Neural cell (in vitro differentiated cells): ENCODE measurements at regions not wholly inside any gene's neighbourhood (a gene's known extent, or its start where the extent isn't known, plus 50 kb on each side); places are given as distances from the start of the nearest gene placed in this dataset.

Experiments used
- H2AFZ ChIP-seq: fragments of 200-600, 300-800 bp; sonication (generic), shearing (Covaris generic); 2 replicates; pipeline ENCODE4 v1.6.0; 2014; ENCODE audit warnings: low read depth, mild to moderate bottlenecking, antibody characterized with exemption, low read length, moderate library complexity
- H3F3A ChIP-seq: fragments of 200-600 bp; shearing (Covaris generic); 2 replicates; pipeline ENCODE4 v1.6.1; 2016; ENCODE audit warnings: mild to moderate bottlenecking, moderate library complexity, mixed read lengths, antibody characterized with exemption, low read length; ENCODE audit not compliant: insufficient read depth, poor library complexity, severe bottlenecking
- H3K27ac ChIP-seq: fragments of 200-600, 300-800 bp; sonication (generic), shearing (Covaris generic); 2 replicates; pipeline ENCODE4 v1.5.1; 2014; ENCODE audit warnings: mild to moderate bottlenecking, low read length, moderate library complexity
- H3K27me3 ChIP-seq: fragments of 300-800, 200-600 bp; sonication (generic), shearing (Covaris generic); 2 replicates; pipeline ENCODE4 v1.6.0; 2014; ENCODE audit warnings: mild to moderate bottlenecking, low read depth, low read length, moderate library complexity; ENCODE audit not compliant: insufficient read depth
- H3K36me3 ChIP-seq: fragments of 300-800, 200-600 bp; sonication (generic), shearing (Covaris generic); 2 replicates; pipeline ENCODE4 v1.5.1; 2014; ENCODE audit warnings: mild to moderate bottlenecking, antibody characterized with exemption, low read length, moderate library complexity; ENCODE audit not compliant: insufficient read depth
- H3K4me2 ChIP-seq: fragments of 300-800, 200-600 bp; sonication (generic), shearing (Covaris generic); 2 replicates; pipeline ENCODE4 v1.6.0; 2014; ENCODE audit warnings: mild to moderate bottlenecking, low read length
- H3K4me3 ChIP-seq: fragments of 300-800, 200-600 bp; sonication (generic), shearing (Covaris generic); 2 replicates; pipeline ENCODE4 v1.5.1; 2014; ENCODE audit warnings: mild to moderate bottlenecking, low read length, moderate library complexity
- H3K79me2 ChIP-seq: fragments of 200-600 bp; shearing (Covaris generic); replicated peaks from 2 replicates; pipeline ENCODE4 v1.6.0; 2014; ENCODE audit warnings: mild to moderate bottlenecking, low read length, moderate library complexity; ENCODE audit not compliant: insufficient read depth
- H3K9ac ChIP-seq: fragments of 300-800, 200-600 bp; sonication (generic), shearing (Covaris generic); 2 replicates; pipeline ENCODE4 v1.6.1; 2016; ENCODE audit warnings: mild to moderate bottlenecking, low read length, mixed read lengths
- H3K9me2 ChIP-seq: fragments of 200-600 bp; shearing (Covaris generic); 2 replicates; pipeline ENCODE4 v1.6.1; 2016; ENCODE audit warnings: mild to moderate bottlenecking, low read length, mixed read lengths; ENCODE audit not compliant: insufficient read depth
- H3K9me3 ChIP-seq: fragments of 200-600, 300-800 bp; sonication (generic), shearing (Covaris generic); 2 replicates; pipeline ENCODE4 v1.6.1; 2016; ENCODE audit warnings: mild to moderate bottlenecking, mixed run types, low read length, moderate library complexity, mixed read lengths
- H4K20me1 ChIP-seq: fragments of 200-600 bp; shearing (Covaris generic); 2 replicates; pipeline ENCODE4 v1.6.1; 2016; ENCODE audit warnings: mild to moderate bottlenecking, mixed run types; ENCODE audit not compliant: insufficient read depth
- CTCF ChIP-seq: fragments of 450-650 bp; IDR thresholded peaks from 2 replicates; pipeline ENCODE4 v1.5.1; 2014; ENCODE audit warnings: antibody characterized with exemption, mild to moderate bottlenecking, moderate library complexity; ENCODE audit not compliant: poor library complexity, severe bottlenecking
- EP300 ChIP-seq: fragments of 450-650 bp; conservative IDR thresholded peaks from 2 replicates; pipeline ENCODE4 v1.6.1; 2014; ENCODE audit warnings: antibody characterized with exemption, mild to moderate bottlenecking, moderate library complexity; ENCODE audit not compliant: poor library complexity, severe bottlenecking
- EZH2 ChIP-seq: fragments of 200-600, 300-800 bp; shearing (Covaris generic), sonication (generic); IDR thresholded peaks from 2 replicates; pipeline ENCODE4 v1.6.1; 2014; ENCODE audit warnings: antibody characterized with exemption, low read length, borderline replicate concordance, mild to moderate bottlenecking; ENCODE audit not compliant: insufficient read depth, poor library complexity, severe bottlenecking
- MXI1 ChIP-seq: fragments of 450-650 bp; conservative IDR thresholded peaks from 2 replicates; pipeline ENCODE4 v1.6.1; 2014; ENCODE audit warnings: antibody characterized with exemption, mild to moderate bottlenecking; ENCODE audit not compliant: poor library complexity, severe bottlenecking
- POLR2AphosphoS5 ChIP-seq: IDR thresholded peaks from 2 replicates; pipeline ENCODE4 v1.6.1; 2012
- RAD21 ChIP-seq: fragments of 450-650 bp; conservative IDR thresholded peaks from 2 replicates; pipeline ENCODE4 v1.6.1; 2014; ENCODE audit warnings: antibody characterized with exemption, mild to moderate bottlenecking, moderate library complexity
- REST ChIP-seq: IDR thresholded peaks from 2 replicates; pipeline ENCODE4 v1.6.1; 2012; ENCODE audit warnings: borderline replicate concordance
- SMC3 ChIP-seq: fragments of 450-650 bp; conservative IDR thresholded peaks from 2 replicates; pipeline ENCODE4 v1.6.1; 2014; ENCODE audit warnings: antibody characterized with exemption, mild to moderate bottlenecking, moderate library complexity; ENCODE audit not compliant: poor library complexity
- TAF1 ChIP-seq: IDR thresholded peaks from 2 replicates; pipeline ENCODE4 v1.6.1; 2012; ENCODE audit warnings: low read depth

DNA sequence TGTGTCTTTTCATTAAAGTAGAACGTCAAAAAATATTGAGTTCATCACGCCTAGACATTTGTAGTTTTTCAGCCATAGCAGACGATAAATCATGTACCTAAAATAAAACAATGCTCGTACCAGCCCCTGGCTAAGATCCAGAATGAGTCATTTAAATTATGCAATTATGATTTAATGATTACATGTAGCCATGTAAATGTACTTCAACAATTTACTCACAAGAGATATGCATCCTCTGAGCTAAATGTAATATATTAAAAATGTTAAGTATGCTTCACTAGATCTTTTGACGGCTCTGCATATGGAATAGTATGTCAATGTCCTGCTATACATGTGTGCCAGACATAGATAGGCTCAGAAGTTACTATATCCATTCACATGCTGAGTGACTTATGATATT, 1077.8 kb downstream of the ARAP2 start:
- Histone ChIP-seq H3K27ac (no peak overlapping the region), H3K9ac (no peak overlapping the region), H2AFZ (no peak overlapping the region), H4K20me1 (no peaks in the 10 kb centered on the region), H3K4me2 (no peak overlapping the region), H3K79me2 (no peaks in the 10 kb centered on the region), H3F3A (no peaks in the 10 kb centered on the region), H3K9me3 (no peaks in the 10 kb centered on the region), H3K36me3 (no peaks in the 10 kb centered on the region), H3K9me2 (no peaks in the 10 kb centered on the region), H3K4me3 (no peak overlapping the region), H3K27me3 (no peaks in the 10 kb centered on the region)
- TF ChIP-seq CTCF = no peak
- no peak for TF ChIP-seq TAF1

DNA sequence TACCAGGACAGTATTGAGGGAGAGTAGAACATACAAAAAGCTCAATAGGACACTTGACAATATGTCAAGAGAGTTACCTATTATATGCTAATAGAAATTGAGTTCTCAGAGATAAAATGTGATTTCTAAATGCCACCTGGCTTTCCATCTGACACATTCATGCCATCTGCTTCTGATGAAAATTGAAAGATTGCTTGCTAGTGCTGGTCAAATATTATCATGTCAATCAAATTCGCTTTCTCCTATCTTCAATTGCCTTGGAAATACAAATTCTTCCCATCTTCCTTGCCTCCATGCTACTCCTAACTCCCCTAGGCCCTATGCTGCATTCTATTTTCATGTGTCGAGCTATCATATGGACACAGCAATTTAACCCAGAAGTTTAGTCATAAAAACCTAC, 1076.9 kb downstream of the ARAP2 start:
- no peak overlapping the region for H3K4me2 ChIP-seq
- H2AFZ ChIP-seq = no peak overlapping the region
- H3K27ac ChIP-seq = no peak overlapping the region
- no peak overlapping the region for H3K4me3 ChIP-seq
- H3F3A ChIP-seq = no peaks in the 10 kb centered on the region
- TF ChIP-seq EP300 (peak; percentile 94), REST (peak; percentile 62), POLR2AphosphoS5 (peak; percentile 51), MXI1 (no peak)
- H3K27me3 ChIP-seq = no peaks in the 10 kb centered on the region
- no peaks in the 10 kb centered on the region for H3K9me3 ChIP-seq
- no peaks in the 10 kb centered on the region for H3K79me2 ChIP-seq
- no peaks in the 10 kb centered on the region for H3K9me2 ChIP-seq
- no peaks in the 10 kb centered on the region for H3K36me3 ChIP-seq
- no peak overlapping the region for H3K9ac ChIP-seq
- no peaks in the 10 kb centered on the region for H4K20me1 ChIP-seq

DNA sequence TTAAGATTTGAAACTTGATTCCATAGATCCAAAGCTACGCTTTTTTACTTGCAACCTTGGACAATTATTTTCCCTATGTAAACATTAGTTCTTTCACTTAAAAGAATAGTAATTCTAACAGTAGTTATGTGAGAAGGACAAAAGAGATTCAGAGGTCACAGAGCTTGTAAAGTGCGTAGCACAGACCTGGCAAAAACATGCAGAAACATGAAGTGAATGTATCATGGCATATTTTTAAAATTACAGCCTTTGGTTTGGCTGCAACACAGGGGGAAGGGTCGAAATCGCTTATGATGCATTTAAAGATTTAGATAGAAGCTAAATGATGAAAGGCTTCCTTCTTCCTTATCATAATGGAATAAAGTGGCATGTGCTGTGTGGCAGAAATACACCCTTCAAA, 1068.8 kb downstream of the ARAP2 start:
- TF ChIP-seq POLR2AphosphoS5 (no peak), EP300 (no peak), CTCF (no peak), RAD21 (no peak), REST (no peak), SMC3 (no peak), EZH2 (no peak), TAF1 (no peak), MXI1 (no peak)
- Histone ChIP-seq H3K79me2 (no peaks in the 10 kb centered on the region), H3K9me2 (no peaks in the 10 kb centered on the region), H3K9ac (no peak overlapping the region), H3K4me3 (no peak overlapping the region), H3F3A (no peaks in the 10 kb centered on the region), H3K27me3 (no peaks in the 10 kb centered on the region), H3K9me3 (no peaks in the 10 kb centered on the region), H3K4me2 (no peak overlapping the region), H3K36me3 (no peaks in the 10 kb centered on the region), H4K20me1 (no peaks in the 10 kb centered on the region), H2AFZ (no peak overlapping the region), H3K27ac (no peak overlapping the region)
